Effector memory CD4-positive, alpha-beta T cell (primary cell): ENCODE measurements at regions not wholly inside any gene's neighbourhood (a gene's known extent, or its start where the extent isn't known, plus 50 kb on each side); places are given as distances from the start of the nearest gene placed in this dataset.

Experiments
- DNase-seq, 3 donors: peaks; one replicate each; pipeline ENCODE4 v3.0.0-alpha.2; 2020
- H3K27ac ChIP-seq: 2 replicates; pipeline ENCODE4 v1.7.0; 2013; ENCODE audit warnings: mild to moderate bottlenecking, low read length, moderate library complexity; ENCODE audit not compliant: insufficient read depth, poor library complexity, severe bottlenecking
- H3K27me3 ChIP-seq: replicated peaks from 2 replicates; pipeline ENCODE4 v1.7.0; 2013; ENCODE audit warnings: mild to moderate bottlenecking, low read length; ENCODE audit not compliant: insufficient read depth, control insufficient read depth, poor library complexity, severe bottlenecking
- H3K36me3 ChIP-seq: 2 replicates; pipeline ENCODE4 v1.7.0; 2013; ENCODE audit warnings: mild to moderate bottlenecking, low read length, moderate library complexity; ENCODE audit not compliant: control insufficient read depth, insufficient read depth
- H3K4me1 ChIP-seq: 2 replicates; pipeline ENCODE4 v1.7.0; 2013; ENCODE audit warnings: low read length, mild to moderate bottlenecking; ENCODE audit not compliant: control insufficient read depth, insufficient read depth, poor library complexity, severe bottlenecking
- H3K4me3 ChIP-seq: 2 replicates; pipeline ENCODE4 v1.7.0; 2013; ENCODE audit warnings: low read length, low read depth, mild to moderate bottlenecking; ENCODE audit not compliant: insufficient read depth, poor library complexity, severe bottlenecking
- H3K9me3 ChIP-seq: 2 replicates; pipeline ENCODE4 v1.7.0; 2013; ENCODE audit warnings: mild to moderate bottlenecking, low read length, moderate library complexity; ENCODE audit not compliant: control insufficient read depth

DNA sequence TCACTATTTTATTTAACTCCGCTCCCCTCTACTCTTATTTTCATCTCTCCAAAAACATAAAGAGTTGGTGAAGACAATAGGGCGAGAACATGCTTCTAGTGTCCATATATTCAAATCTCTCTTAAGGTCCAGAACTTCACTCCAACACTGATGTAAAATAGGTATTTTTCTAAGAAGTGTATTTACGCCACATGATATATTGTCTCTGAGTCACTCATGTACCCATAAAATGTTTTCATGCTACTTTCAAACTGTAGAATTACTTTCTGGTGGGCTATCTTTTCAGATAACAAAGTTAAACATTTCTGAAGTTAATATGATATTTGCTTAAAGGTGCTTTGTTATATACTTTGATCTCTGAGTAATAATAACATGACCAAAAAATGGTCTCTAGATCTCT, 124.1 kb upstream of the IFNGR1 start:
- no peak overlapping the region for H3K27ac ChIP-seq
- DNase-seq: no peak
- H3K36me3 ChIP-seq: no peaks in the 10 kb centered on the region
- H3K4me1 ChIP-seq: no peaks in the 10 kb centered on the region
- H3K9me3 ChIP-seq: no peaks in the 10 kb centered on the region
- H3K27me3 ChIP-seq: no peaks in the 10 kb centered on the region
- H3K4me3 ChIP-seq: no peak overlapping the region

DNA sequence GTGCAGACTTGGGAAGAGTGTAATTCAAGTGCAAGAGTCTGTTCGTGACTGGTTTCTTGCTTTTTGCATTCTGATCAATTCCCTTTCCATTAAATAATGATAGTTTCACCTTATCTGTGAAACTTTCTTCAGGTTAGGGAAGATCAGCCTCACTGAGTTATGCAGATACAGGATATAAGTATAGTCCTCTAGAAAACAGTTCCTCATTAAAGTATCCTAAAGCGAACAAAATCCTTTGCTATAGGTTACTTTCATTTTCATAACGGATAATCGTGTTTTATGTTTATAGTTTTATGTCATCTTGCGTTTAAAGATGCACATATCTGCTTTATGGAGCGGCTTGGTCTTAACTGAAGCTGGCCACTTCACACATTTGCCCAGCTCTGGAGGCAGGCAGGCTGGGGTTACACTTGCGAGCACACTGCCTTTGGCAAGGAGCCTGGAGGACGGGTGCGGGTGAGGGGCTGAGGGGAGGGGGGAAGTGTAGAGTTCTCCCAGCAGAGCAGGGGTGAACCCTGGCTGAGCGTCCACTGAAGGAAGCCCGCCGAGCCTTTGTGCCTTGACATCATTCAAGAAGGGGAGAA, 123.5 kb upstream of the IFNGR1 start:
- H3K27ac ChIP-seq: no peak overlapping the region
- H3K27me3 ChIP-seq: no peaks in the 10 kb centered on the region
- H3K4me1 ChIP-seq: no peaks in the 10 kb centered on the region
- H3K36me3 ChIP-seq: no peaks in the 10 kb centered on the region
- DNase-seq: no peak
- H3K9me3 ChIP-seq: no peaks in the 10 kb centered on the region
- peak overlapping the region; percentile 28 for H3K4me3 ChIP-seq

- peak; percentile 18 to 49 (median 27) for DNase-seq
- H3K4me3 ChIP-seq: no peak overlapping the region
- H3K4me1 ChIP-seq: no peaks in the 10 kb centered on the region
- H3K27me3 ChIP-seq: no peaks in the 10 kb centered on the region
- H3K9me3 ChIP-seq: no peaks in the 10 kb centered on the region
- no peak overlapping the region for H3K27ac ChIP-seq
- H3K36me3 ChIP-seq: no peaks in the 10 kb centered on the region
These were observed 122.6 kb upstream of the IFNGR1 start for GRCh38 chr6:137341681-137342195.

GRCh38 chr6:137339929-137340559, 120.9 kb upstream of the IFNGR1 start:
- Histone ChIP-seq H3K9me3 (no peaks in the 10 kb centered on the region), H3K36me3 (no peaks in the 10 kb centered on the region), H3K4me1 (no peaks in the 10 kb centered on the region), H3K27me3 (no peaks in the 10 kb centered on the region), H3K27ac (no peak overlapping the region), H3K4me3 (no peak overlapping the region)
- no peak for DNase-seq

DNA sequence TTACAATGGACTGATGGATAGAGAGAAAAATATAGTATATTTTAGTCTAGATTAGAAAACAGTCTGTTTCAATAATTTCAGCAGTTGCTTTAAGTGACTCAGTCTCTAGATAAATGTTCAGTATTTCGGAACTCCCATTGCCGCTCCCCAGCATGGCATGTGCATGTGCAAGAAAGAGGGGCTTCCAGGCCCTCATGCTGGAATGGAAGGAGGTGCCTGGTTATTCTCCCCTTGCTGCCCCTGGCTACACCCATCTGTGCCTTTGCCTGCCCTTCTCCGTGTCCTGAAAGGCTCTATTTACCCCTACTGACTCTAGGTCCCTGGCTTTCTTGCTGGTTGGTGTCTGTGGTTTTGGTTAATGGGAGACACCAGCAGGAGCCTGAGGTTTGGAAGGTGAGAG, 115.7 kb upstream of the IFNGR1 start:
- Histone ChIP-seq H3K27me3 (no peaks in the 10 kb centered on the region), H3K4me1 (no peaks in the 10 kb centered on the region), H3K36me3 (no peaks in the 10 kb centered on the region), H3K4me3 (no peak overlapping the region), H3K9me3 (no peaks in the 10 kb centered on the region), H3K27ac (no peak overlapping the region)
- no peak for DNase-seq

GRCh38 chr6:137334094-137334493, 114.9 kb upstream of the IFNGR1 start:
- H3K9me3 ChIP-seq: no peaks in the 10 kb centered on the region
- H3K4me3 ChIP-seq: no peak overlapping the region
- DNase-seq: no peak
- H3K36me3 ChIP-seq: no peaks in the 10 kb centered on the region
- H3K27me3 ChIP-seq: no peaks in the 10 kb centered on the region
- H3K4me1 ChIP-seq: no peaks in the 10 kb centered on the region
- H3K27ac ChIP-seq: no peak overlapping the region

DNA sequence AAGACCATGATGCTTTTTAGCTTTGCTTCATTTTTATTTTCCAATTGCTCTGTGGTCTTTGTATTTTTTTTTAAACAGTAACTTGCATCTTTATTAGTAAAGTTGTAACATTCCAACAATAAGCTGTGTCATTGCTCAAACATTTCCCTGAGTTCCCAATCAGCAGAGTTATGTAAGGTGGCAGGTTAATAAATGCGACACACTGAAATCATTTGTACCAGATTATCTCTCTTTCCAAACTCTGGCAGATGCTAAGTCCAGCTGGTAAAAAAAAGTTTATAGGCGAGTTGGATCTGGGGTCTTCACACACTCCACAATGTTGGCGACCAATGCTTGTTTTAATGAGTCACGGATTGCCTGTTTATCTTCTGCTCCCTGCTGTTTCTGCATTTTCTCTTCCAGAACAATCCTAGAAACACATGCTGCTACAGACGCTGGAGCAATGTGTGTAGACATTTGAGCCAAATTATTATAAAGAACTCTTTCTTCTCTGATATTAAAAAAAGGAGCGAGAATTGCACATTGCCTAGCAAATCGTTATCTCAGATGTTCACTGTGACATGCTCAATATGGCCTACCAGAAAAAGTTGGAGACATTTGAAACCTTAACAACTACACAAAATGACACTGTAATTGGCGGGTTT, 113.6 kb upstream of the IFNGR1 start:
- Histone ChIP-seq H3K27me3 (no peaks in the 10 kb centered on the region), H3K4me3 (no peak overlapping the region), H3K36me3 (no peaks in the 10 kb centered on the region), H3K27ac (no peak overlapping the region), H3K4me1 (no peaks in the 10 kb centered on the region), H3K9me3 (no peaks in the 10 kb centered on the region)
- DNase-seq: no peak

DNA sequence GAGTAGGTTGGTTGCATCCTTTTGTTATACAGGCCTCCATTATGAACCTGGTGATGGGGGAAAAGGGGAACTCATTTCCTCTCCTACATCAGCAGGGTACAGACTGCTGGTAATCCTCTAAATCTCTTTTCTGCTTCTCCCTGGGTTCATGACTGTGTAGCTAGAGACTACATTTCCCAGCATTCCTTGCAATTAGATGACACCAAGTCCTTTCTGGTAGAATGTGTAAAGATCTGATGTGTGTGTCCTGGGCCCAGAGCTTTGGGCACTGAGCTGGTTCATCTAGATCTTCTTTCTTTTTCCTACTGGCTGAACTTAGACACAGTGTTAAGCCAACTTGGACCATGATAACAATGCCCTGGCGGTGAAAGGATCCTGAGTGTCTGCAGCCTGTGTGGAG, 104.7 kb upstream of the IFNGR1 start:
- Histone ChIP-seq H3K4me3 (no peak overlapping the region), H3K27ac (no peak overlapping the region), H3K4me1 (no peaks in the 10 kb centered on the region), H3K36me3 (no peaks in the 10 kb centered on the region), H3K9me3 (no peaks in the 10 kb centered on the region), H3K27me3 (no peaks in the 10 kb centered on the region)
- no peak for DNase-seq

GRCh38 chr6:137320271-137320670, 101.1 kb upstream of the IFNGR1 start:
- Histone ChIP-seq H3K27ac (no peak overlapping the region), H3K36me3 (no peaks in the 10 kb centered on the region), H3K9me3 (no peaks in the 10 kb centered on the region), H3K27me3 (no peaks in the 10 kb centered on the region), H3K4me1 (no peaks in the 10 kb centered on the region), H3K4me3 (no peak overlapping the region)
- DNase-seq: no peak

GRCh38 chr6:137316626-137317025, 97.4 kb upstream of the IFNGR1 start:
- H3K27me3 ChIP-seq: no peaks in the 10 kb centered on the region
- H3K4me1 ChIP-seq: no peaks in the 10 kb centered on the region
- H3K9me3 ChIP-seq: no peaks in the 10 kb centered on the region
- DNase-seq: no peak
- no peak overlapping the region for H3K4me3 ChIP-seq
- no peaks in the 10 kb centered on the region for H3K36me3 ChIP-seq
- no peak overlapping the region for H3K27ac ChIP-seq
